ENCODE measurements at regions not wholly inside any gene's neighbourhood (a gene's known extent, or its start where the extent isn't known, plus 50 kb on each side); places are given as distances from the start of the nearest gene placed in this dataset.
"Not testable (repeated sequence)": the region's sequence is repeated elsewhere in the genome, so short reads cannot be mapped to it uniquely, and the experiment has no call there.

GRCh38 chr18:22284581-22285360 is 115.4 kb downstream of the GATA6 start:
- DNase-seq (ENCODE audit: low read depth in 2 of 2): no peak

GRCh38 chr18:22283855-22284254 is 114.5 kb downstream of the GATA6 start:
- not testable (repeated sequence) for DNase-seq (ENCODE audit: low read depth in 2 of 2)

- DNase-seq (ENCODE audit: low read depth in 2 of 2): no peak
Observed at GRCh38 chr18:22283397-22283796, 114.0 kb downstream of the GATA6 start.

- DNase-seq (ENCODE audit: low read depth in 2 of 2): no peak
Observed at GRCh38 chr18:22283116-22283395, 113.7 kb downstream of the GATA6 start.

GRCh38 chr18:22282311-22283115 is 113.1 kb downstream of the GATA6 start:
- peak in 1 of 2 donors; percentile 3 for DNase-seq (ENCODE audit: low read depth in 2 of 2)

DNA sequence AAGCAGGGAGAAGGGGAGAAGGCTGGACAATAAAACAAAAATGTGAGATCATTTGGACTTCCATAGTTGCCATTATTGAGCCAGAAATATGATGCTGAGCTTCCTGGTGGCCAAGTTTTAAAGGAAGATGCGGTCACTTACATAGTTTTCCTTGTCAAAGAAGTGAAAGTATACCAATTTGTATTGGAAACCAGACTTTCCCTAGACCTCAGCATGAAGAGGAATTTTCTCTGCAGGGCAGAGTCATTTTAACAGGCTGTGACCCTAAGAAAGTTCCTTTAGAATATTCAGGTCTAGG is 111.0 kb downstream of the GATA6 start:
- DNase-seq (ENCODE audit: low read depth in 2 of 2): no peak

DNA sequence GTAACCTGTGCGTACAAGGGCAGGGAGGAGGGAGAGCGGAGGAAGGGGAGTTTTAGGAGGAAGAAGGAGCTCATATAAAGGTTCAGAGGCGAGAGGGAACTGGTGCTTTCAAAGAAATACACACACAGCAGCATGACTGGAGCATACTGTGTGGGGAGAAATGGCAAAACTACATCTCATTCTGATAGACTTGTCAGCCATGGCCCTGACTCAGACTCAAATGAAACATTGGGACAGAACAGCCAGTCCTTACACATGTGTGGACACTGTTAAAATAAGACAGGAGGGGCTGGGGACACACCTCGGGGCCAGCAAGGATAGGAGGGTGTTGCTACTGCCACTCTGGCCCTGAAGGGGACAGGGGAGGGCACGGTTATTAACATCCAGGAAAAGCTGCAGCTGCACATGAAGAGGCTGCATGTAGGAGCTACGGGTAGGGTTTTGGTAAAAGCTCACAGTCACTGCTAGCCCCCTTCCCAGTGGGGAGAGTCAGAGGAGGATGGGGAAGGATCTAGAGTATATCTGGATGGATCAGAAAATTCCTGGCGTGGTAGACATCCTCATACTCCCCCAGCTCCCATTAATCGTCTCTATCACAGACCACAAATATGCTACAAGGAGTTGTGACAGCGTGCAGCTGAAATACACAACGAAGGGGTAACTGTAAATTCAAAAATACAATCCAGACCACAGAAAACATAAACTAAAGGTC is 110.5 kb downstream of the GATA6 start:
- DNase-seq (ENCODE audit: low read depth in 2 of 2): no peak

GRCh38 chr18:22278798-22279197 is 109.4 kb downstream of the GATA6 start:
- DNase-seq (ENCODE audit: low read depth in 2 of 2): no peak

DNA sequence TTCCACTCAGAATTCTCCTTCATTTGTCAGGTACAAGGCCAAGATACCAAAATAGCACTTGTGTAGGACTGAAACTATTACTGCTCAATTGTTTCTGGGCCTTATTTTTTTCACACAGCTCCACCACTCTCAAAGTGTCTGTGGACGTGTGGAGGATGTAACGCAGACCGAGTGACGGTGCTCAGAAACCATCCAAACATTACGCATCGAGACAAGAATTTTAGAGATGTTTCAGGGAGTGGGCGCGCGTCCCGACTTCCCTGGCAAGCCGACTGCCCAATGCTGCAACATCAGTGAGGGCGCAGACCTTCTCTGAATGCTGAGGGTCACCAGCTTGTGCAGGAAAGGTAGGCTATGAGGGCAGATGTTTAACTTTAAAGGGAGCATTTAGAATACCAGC is 108.4 kb downstream of the GATA6 start:
- DNase-seq (ENCODE audit: low read depth in 2 of 2): no peak

DNA sequence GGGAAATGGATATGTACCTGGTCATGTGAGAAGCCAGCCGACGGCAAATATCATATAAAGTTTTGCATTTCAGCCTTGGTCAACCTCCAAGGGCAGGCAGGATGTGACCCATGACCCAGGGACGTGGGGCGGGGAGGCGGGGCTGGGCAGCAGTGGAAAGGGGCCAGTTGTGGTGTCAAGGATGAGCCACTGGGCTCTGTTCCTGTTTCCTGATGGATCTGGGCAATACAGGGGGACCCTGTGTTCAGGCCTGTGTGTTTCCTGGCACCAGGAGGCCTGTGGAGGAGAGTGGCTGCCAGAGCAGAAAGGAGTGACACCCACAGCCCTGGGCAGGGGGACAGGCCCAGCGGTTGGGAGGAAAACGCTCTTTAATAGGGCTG is 106.9 kb downstream of the GATA6 start:
- no peak for DNase-seq (ENCODE audit: low read depth in 2 of 2)

DNA sequence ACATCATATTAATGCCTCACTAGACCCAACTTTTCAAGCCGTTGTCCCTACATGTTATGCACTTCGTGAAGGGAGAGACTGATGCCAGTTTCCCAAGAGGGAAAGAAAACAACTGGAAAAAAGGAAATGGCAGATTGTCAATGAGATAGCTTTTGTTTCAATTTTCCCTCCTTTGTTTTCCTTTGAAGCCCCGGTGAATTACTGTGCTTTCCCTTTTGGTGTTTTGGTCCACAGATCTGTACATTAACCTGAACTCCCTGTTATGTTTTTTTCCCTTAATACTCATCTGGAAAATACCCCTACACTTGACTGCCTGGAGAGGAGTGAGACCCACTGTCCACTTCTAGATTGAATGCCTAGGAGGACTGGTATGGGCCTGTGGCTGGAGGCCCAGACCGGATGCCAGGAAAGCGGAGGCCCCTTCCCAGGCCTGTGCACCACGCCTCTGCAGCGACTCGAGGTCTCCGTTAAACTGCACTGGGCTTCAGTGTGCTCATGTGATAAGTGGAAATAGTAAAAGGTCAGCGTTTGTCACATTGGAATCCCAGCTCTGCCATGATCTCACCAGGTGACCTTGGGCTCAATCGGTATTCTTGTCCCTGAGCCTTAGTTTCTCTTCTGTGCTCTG is 106.4 kb downstream of the GATA6 start:
- no peak for DNase-seq (ENCODE audit: low read depth in 2 of 2)

- no peak for DNase-seq (ENCODE audit: low read depth in 2 of 2)
Observed at GRCh38 chr18:22273101-22274039, 104.0 kb downstream of the GATA6 start.

DNA sequence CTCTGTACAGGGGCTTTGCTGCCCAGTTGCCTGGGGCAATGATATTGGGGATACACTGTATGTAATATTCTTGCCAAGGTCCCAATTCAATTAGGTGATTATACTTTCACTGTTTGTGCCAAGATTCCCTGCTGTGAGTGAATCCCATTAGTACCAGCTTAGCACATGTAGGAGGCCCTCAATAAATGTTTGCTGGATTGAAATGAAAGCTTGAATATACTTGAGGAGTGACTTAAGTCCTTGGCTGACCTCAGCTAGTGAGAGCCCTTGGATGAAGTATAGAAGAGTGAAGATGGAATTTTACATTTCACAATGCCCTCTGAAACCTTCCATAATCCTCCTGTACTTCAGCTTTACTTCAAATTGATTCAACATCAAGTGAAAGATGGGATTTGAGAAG is 102.9 kb downstream of the GATA6 start:
- no peak for DNase-seq (ENCODE audit: low read depth in 2 of 2)

DNA sequence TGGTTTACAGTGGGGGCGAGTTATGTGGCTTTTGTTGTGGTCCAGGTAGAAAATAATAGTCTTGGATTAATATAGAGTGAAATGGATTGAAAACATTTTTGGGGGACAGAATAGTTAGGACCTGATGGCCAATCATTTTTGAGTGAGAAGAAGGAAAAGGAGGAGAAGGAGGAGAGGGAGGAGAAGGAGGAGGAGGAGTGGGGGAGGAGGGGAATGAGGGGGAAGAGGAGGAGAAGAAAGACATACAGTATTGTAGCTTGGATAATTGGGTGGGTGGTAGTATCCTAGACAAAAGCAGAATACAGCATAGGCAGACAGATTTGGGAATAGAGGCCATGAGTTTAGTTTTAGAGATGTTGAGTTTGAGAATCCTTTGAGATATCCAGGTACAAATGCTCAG is 101.6 kb downstream of the GATA6 start:
- no peak for DNase-seq (ENCODE audit: low read depth in 2 of 2)

DNA sequence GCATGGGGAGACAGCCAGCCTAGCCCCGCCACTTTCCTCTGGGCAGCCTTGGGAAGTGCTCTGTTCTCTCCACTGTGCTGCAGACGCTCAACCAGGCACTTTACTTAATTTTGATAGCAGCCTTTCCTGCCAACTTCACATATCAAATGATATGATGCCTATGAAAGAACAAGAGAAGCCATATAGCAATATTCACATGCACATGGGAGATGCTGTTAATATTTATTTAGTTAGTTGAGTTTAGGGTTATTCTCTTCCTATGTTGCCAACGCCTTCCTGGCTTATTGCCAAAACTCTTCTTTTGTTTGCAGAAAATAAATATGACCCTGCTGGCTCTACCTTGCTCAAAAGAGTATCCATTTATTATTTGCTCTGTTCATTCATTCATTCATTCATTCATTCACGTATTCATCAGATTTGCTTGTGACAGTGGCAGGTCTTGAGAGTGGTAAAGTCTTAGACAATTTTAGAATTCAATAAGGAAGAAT is 99.3 kb downstream of the GATA6 start:
- DNase-seq (ENCODE audit: low read depth in 2 of 2): no peak

GRCh38 chr18:22267697-22268096 is 98.3 kb downstream of the GATA6 start:
- no peak for DNase-seq (ENCODE audit: low read depth in 2 of 2)

GRCh38 chr18:22267225-22267624 is 97.8 kb downstream of the GATA6 start:
- no peak for DNase-seq (ENCODE audit: low read depth in 2 of 2)

DNA sequence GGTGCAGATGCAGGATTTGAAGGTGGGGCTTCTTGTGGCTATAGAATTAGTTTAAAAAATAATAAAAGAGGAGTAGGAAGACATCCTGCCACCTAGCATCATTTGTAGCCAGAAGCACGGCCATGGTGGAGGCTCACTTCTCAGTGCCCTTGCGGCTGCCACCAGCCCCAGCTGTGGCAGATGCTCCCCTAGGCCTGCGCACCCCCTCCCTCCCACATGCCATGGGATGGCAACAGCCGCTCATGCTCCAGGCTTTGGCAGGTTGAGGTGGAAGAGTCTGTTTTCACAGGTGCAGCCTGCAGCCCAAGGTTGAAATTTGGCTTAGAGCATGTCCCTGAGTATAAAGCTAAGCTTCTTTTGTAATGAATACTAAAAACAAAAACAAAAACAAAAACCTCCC is 96.4 kb downstream of the GATA6 start:
- no peak for DNase-seq (ENCODE audit: low read depth in 2 of 2)

GRCh38 chr18:22260208-22260820 is 90.9 kb downstream of the GATA6 start:
- no peak for DNase-seq (ENCODE audit: low read depth in 2 of 2)

GRCh38 chr18:22257022-22257543 is 87.7 kb downstream of the GATA6 start:
- no peak for DNase-seq (ENCODE audit: low read depth in 2 of 2)

DNA sequence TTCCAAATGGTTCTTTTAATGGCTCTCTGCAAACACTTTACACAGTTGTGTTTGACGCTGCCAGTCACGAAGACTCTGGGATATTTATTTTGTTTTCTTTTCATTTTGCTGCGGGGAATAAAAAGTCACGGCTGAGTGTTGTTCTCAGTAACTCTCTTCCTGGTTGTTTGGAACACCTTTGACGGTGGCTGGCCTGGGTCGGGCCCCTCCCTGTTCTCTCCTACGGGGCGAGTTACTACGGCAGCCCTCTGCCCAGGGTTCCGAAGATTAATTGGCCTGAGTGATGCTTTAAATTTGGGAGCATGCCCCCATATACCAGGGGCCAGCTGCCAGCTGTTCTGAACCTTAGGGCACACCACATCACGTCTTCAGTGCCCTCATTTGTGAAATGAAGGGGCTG is 84.7 kb downstream of the GATA6 start:
- DNase-seq (ENCODE audit: low read depth in 2 of 2): no peak
